ENCODE measurements at regions not wholly inside any gene's neighbourhood (a gene's known extent, or its start where the extent isn't known, plus 50 kb on each side); places are given as distances from the start of the nearest gene placed in this dataset.

DNA sequence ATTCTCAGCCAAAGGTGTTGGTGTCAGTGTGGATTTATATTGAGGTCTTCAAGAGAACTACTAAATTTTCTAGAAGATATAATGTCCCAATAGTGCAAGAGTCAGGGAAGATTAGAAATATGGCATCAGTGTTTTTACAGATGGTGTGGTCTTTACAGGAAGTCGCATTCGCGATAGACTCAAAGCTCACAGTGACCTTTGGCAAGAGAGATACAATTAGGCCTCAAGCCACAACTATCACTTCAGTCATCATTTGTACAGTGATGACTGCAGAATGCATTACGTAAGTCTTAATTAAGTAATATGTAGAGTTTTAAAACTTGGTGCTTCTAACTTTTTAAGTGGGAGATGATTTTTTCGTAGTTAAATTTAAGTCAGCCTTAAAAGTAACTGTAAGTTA is 237.2 kb upstream of the FSTL5 start:
- TF ChIP-seq, protein P1, sequence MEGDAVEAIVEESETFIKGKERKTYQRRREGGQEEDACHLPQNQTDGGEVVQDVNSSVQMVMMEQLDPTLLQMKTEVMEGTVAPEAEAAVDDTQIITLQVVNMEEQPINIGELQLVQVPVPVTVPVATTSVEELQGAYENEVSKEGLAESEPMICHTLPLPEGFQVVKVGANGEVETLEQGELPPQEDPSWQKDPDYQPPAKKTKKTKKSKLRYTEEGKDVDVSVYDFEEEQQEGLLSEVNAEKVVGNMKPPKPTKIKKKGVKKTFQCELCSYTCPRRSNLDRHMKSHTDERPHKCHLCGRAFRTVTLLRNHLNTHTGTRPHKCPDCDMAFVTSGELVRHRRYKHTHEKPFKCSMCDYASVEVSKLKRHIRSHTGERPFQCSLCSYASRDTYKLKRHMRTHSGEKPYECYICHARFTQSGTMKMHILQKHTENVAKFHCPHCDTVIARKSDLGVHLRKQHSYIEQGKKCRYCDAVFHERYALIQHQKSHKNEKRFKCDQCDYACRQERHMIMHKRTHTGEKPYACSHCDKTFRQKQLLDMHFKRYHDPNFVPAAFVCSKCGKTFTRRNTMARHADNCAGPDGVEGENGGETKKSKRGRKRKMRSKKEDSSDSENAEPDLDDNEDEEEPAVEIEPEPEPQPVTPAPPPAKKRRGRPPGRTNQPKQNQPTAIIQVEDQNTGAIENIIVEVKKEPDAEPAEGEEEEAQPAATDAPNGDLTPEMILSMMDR (IDR thresholded peaks at IDR 0.05) = no peak
- no peak for TF ChIP-seq POLR2A (IDR thresholded peaks at IDR 0.05)
